Left ventricle myocardium superior (tissue), 1 donor: ENCODE measurements at regions not wholly inside any gene's neighbourhood (a gene's known extent, or its start where the extent isn't known, plus 50 kb on each side); places are given as distances from the start of the nearest gene placed in this dataset.

Experiments
- ATAC-seq: fragments of 200-7000 bp; cut with Tn5 transposase; one replicate; pipeline ENCODE4 v1.9.1; 2020; ENCODE audit warnings: mild to moderate bottlenecking, moderate library complexity
- DNase-seq: peaks from one replicate; pipeline ENCODE4 v3.0.0-alpha.2; 2020
- intact Hi-C: fragments of 100-400 bp; cut with micrococcal nuclease; formaldehyde crosslinking; loops from one replicate; pipeline ENCODE4 v1.11.0; 2022
- donor health status: DM: no; HTN: yes; CAD: no; lungs with severe emphysema.

DNA sequence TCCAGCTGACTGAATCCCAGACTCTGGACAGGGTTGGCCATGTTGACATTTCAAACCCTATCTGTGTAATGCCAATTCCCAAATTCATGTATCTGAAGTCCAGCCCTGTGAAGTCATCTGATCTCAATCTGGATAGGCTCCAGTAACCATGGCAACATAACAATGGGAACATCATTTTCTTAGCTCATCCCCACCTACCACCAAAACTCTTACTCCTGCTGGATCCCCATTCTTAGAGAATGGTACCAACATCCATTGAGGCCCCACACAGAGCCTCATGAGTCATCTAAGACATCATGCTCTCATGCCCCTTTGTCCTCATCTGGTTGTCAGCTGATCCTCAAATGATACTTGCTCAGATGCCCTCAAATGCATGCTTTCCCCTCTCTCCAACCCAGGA, 58.9 kb upstream of the TEX51 start:
- intact Hi-C loops = no loop called here
- DNase-seq (no peak), ATAC-seq (no peak)

DNA sequence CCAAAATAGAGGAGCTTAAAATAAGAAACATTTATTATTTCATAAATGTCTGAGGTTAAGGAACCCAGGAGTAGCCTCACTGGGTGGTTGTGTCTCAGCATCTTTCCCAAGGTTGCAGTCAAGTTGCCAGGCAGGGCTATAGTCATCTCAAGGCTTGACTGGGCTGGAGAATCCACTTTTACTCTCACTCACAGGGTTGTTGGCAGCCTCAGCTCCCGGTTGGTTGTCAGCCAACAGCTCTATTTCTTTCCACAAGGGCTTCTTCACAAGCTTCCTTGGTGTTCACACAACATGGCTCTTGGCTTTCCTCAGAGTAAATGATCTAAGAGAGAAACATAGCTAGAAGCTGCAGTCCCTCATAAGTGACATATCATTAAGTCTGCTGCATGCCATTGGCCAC, 55.6 kb upstream of the TEX51 start:
- intact Hi-C loops = no loop called here
- DNase-seq (no peak), ATAC-seq (no peak)

DNA sequence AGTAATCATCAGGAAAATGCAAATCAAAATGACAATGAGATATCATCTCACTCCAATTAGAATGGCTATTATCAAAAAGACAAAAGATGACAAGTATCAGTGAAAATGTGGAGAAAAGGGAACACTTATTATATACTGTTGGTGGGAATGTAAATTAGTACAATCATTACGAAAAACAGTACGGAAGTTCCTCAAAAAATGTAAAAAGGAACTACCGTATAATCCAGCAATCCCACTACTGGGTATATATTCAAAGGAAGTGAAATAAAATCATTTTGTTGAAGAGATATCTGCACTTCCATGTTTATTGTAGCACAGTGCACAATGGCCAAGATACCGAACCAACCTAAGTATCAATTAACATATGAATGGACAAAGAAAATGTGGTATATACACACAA, 52.4 kb upstream of the TEX51 start:
- ATAC-seq = no peak
- intact Hi-C loops = no loop called here

More for the DNA sequence above, 52.4 kb upstream of the TEX51 start:
- DNase-seq = no peak
